22Rv1 (cell line): ENCODE measurements at regions not wholly inside any gene's neighbourhood (a gene's known extent, or its start where the extent isn't known, plus 50 kb on each side); places are given as distances from the start of the nearest gene placed in this dataset.

Source experiments
- H3K27ac ChIP-seq: fragments of 450-650 bp; 2 replicates; pipeline ENCODE4 v1.5.1; 2017
- CTCF ChIP-seq: fragments of 450-650 bp; IDR thresholded peaks from 2 replicates; pipeline ENCODE4 v1.5.1; 2017; ENCODE audit warnings: mild to moderate bottlenecking
- ZFX ChIP-seq: fragments of 450-650 bp; IDR thresholded peaks from 2 replicates; pipeline ENCODE4 v1.6.1; 2017; ENCODE audit warnings: antibody characterized with exemption, borderline replicate concordance

- no peak overlapping the region for H3K27ac ChIP-seq
- no peak for TF ChIP-seq CTCF
- no peak for TF ChIP-seq ZFX
These were observed 159.9 kb upstream of the RAI14 start for GRCh38 chr5:34496260-34496691.

GRCh38 chr5:34496701-34497469, 159.2 kb upstream of the RAI14 start:
- TF ChIP-seq ZFX (no peak), CTCF (no peak)
- no peak overlapping the region for H3K27ac ChIP-seq

- TF ChIP-seq CTCF (no peak), ZFX (no peak)
- no peak overlapping the region for H3K27ac ChIP-seq
These were observed 158.7 kb upstream of the RAI14 start for GRCh38 chr5:34497470-34497808.

GRCh38 chr5:34498572-34498971, 157.6 kb upstream of the RAI14 start:
- TF ChIP-seq CTCF: no peak
- no peak for TF ChIP-seq ZFX
- no peak overlapping the region for H3K27ac ChIP-seq

- no peak overlapping the region for H3K27ac ChIP-seq
- no peak for TF ChIP-seq CTCF
- TF ChIP-seq ZFX: no peak
These were observed 157.0 kb upstream of the RAI14 start for GRCh38 chr5:34499001-34499734.

- TF ChIP-seq CTCF: no peak
- no peak for TF ChIP-seq ZFX
- H3K27ac ChIP-seq: no peak overlapping the region
These were observed 155.8 kb upstream of the RAI14 start for GRCh38 chr5:34500236-34500847.

- TF ChIP-seq ZFX (no peak), CTCF (no peak)
- H3K27ac ChIP-seq: no peak overlapping the region
These were observed 155.1 kb upstream of the RAI14 start for GRCh38 chr5:34501016-34501415.
